GM06990 (cell line): ENCODE measurements at regions not wholly inside any gene's neighbourhood (a gene's known extent, or its start where the extent isn't known, plus 50 kb on each side); places are given as distances from the start of the nearest gene placed in this dataset.
"Not testable (repeated sequence)": the region's sequence is repeated elsewhere in the genome, so short reads cannot be mapped to it uniquely, and the experiment has no call there.

Experiments used
- DNase-seq: peaks from one replicate; pipeline ENCODE4 v3.0.0-alpha.2; 2011; ENCODE audit not compliant: insufficient read length; ENCODE audit errors: extremely low read depth
- H3K27me3 ChIP-seq: replicated peaks from 2 replicates; pipeline ENCODE4 v1.6.0; 2011; ENCODE audit warnings: low read length; ENCODE audit not compliant: control insufficient read depth, insufficient read depth
- H3K36me3 ChIP-seq: 2 replicates; pipeline ENCODE4 v1.5.1; 2011; ENCODE audit warnings: low read length; ENCODE audit not compliant: control insufficient read depth, insufficient read depth
- H3K4me3 ChIP-seq: replicated peaks from 2 replicates; pipeline ENCODE4 v1.5.1; 2011; ENCODE audit warnings: low read depth, mild to moderate bottlenecking, control low read depth, low read length
- TF ChIP-seq, protein P1 (sequence below): IDR thresholded peaks from 2 replicates; pipeline ENCODE4 v1.5.1; 2011; ENCODE audit warnings: low read length, control low read depth, mild to moderate bottlenecking, inconsistent platforms; ENCODE audit not compliant: insufficient read depth, poor library complexity, severe bottlenecking

DNA sequence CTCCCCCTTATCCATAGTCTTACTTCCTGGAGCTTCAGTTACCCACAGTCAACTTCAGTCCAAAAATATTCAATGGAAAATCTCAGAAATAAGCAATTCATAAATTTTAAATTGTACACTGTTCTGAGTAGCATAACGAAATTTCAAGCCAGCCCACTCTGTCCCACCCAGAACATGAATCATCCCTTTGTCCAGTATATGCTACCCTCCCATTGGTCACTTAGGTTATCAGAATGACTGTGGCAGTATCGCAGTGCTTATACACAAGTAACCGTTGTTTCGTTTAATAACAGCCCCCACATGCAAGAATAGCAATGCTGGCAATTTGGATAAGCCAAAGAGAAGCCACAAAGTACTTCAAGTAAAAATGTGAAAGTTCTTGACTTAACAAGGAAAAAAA, 325.3 kb upstream of the ADAMTS9 start:
- Histone ChIP-seq H3K4me3 (no peak overlapping the region), H3K27me3 (no peaks in the 10 kb centered on the region), H3K36me3 (no peaks in the 10 kb centered on the region)
- TF ChIP-seq, protein P1, sequence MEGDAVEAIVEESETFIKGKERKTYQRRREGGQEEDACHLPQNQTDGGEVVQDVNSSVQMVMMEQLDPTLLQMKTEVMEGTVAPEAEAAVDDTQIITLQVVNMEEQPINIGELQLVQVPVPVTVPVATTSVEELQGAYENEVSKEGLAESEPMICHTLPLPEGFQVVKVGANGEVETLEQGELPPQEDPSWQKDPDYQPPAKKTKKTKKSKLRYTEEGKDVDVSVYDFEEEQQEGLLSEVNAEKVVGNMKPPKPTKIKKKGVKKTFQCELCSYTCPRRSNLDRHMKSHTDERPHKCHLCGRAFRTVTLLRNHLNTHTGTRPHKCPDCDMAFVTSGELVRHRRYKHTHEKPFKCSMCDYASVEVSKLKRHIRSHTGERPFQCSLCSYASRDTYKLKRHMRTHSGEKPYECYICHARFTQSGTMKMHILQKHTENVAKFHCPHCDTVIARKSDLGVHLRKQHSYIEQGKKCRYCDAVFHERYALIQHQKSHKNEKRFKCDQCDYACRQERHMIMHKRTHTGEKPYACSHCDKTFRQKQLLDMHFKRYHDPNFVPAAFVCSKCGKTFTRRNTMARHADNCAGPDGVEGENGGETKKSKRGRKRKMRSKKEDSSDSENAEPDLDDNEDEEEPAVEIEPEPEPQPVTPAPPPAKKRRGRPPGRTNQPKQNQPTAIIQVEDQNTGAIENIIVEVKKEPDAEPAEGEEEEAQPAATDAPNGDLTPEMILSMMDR = no peak
- DNase-seq = no peak

DNA sequence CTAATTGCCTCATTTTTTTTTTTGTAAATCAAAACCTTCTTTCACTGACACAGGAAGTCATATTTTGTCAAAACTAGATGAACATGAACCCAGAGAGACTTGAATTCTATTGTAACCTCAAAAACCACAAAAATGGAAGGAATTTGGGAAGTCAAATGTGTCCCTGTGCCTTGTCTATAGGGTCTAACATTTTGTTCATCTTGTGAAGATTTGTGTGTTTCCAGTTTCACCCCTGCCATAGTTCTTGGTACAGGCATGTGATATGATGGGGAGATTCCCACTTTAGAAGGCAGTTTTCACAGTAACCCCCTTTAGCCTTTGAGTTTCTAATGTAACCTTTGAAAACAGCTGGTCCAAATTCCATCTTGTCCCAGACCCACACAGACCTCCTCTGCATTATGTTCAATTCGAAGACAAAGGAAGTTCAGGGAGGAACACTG, 318.5 kb upstream of the ADAMTS9 start:
- H3K36me3 ChIP-seq = no peaks in the 10 kb centered on the region; the same call in 1 of the 2 replicates
- no peak overlapping the region for H3K4me3 ChIP-seq
- TF ChIP-seq, protein P1 = no peak
- no peaks in the 10 kb centered on the region for H3K27me3 ChIP-seq
- DNase-seq = no peak

DNA sequence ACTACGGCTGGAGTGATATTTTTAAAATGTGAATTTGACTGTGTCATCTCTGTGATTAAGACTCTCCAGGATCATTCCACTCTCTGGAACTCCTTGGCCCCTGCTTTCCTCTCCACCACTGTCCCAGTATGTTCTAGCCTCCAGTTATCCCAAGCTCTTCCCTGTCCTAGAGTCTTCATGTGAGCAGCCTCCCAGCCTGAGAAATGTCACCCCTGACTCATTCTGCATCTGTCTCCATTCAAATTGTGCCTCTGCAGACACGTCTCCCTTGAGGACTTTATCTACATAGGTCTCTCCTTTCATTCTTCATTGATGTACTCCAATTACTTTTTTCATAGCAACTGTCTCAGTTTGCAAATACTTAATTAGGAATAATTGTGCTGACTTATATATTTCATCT, 317.7 kb upstream of the ADAMTS9 start:
- H3K27me3 ChIP-seq = no peaks in the 10 kb centered on the region
- no peaks in the 10 kb centered on the region; the same call in 1 of the 2 replicates for H3K36me3 ChIP-seq
- no peak overlapping the region for H3K4me3 ChIP-seq
- TF ChIP-seq, protein P1 = no peak
- no peak for DNase-seq

- TF ChIP-seq, protein P1 = no peak
- no peak for DNase-seq
- Histone ChIP-seq H3K36me3 (no peaks in the 10 kb centered on the region; the same call in 1 of the 2 replicates), H3K4me3 (no peak overlapping the region), H3K27me3 (no peaks in the 10 kb centered on the region)
Measured at GRCh38 chr3:65004795-65005295, 317.0 kb upstream of the ADAMTS9 start.

GRCh38 chr3:65004306-65004705, 316.5 kb upstream of the ADAMTS9 start:
- Histone ChIP-seq H3K4me3 (no peak overlapping the region), H3K36me3 (no peaks in the 10 kb centered on the region; the same call in 1 of the 2 replicates), H3K27me3 (no peaks in the 10 kb centered on the region)
- TF ChIP-seq, protein P1 = no peak
- no peak for DNase-seq

- H3K27me3 ChIP-seq, DNase-seq, H3K36me3 ChIP-seq, H3K4me3 ChIP-seq: not testable (repeated sequence)
Measured at GRCh38 chr3:65001119-65001518, 313.3 kb upstream of the ADAMTS9 start.
